ENCODE measurements at regions not wholly inside any gene's neighbourhood (a gene's known extent, or its start where the extent isn't known, plus 50 kb on each side); places are given as distances from the start of the nearest gene placed in this dataset.

DNA sequence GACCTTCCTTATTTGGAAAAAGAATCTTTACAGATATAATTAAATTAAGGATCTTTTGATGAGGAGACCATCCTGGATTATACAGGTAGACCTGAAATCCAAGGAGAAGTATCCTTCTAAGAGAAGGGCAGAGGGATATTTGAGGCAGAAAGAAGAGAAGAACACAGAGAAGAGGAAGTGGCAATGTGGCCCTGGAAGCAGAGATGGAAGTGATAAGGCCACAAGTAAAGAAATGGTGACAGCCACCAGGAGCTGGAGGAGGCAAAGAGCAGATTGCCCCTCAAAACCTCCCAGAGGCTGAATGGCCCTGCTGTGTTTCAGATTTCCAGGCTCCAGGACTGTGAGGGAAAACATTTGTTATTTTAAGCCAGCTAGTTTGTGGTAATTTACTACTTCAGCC is 93.0 kb upstream of the ANKRD55 start:
- TF ChIP-seq EP300 (IDR thresholded peaks at IDR 0.05) (no peak), POLR2AphosphoS5 (IDR thresholded peaks at IDR 0.05) (no peak)
- TF ChIP-seq, protein P1, sequence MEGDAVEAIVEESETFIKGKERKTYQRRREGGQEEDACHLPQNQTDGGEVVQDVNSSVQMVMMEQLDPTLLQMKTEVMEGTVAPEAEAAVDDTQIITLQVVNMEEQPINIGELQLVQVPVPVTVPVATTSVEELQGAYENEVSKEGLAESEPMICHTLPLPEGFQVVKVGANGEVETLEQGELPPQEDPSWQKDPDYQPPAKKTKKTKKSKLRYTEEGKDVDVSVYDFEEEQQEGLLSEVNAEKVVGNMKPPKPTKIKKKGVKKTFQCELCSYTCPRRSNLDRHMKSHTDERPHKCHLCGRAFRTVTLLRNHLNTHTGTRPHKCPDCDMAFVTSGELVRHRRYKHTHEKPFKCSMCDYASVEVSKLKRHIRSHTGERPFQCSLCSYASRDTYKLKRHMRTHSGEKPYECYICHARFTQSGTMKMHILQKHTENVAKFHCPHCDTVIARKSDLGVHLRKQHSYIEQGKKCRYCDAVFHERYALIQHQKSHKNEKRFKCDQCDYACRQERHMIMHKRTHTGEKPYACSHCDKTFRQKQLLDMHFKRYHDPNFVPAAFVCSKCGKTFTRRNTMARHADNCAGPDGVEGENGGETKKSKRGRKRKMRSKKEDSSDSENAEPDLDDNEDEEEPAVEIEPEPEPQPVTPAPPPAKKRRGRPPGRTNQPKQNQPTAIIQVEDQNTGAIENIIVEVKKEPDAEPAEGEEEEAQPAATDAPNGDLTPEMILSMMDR (IDR thresholded peaks at IDR 0.05) = no peak

Measured in suprapubic skin (tissue), 4 donors.